MCF 10A (cell line): ENCODE measurements at regions not wholly inside any gene's neighbourhood (a gene's known extent, or its start where the extent isn't known, plus 50 kb on each side); places are given as distances from the start of the nearest gene placed in this dataset.

ENCODE experiments used
- BruUV-seq: library from RNA; stranded (reverse); fragments of 400-500 nt; replicated peaks from 2 replicates; lab custom pipeline; 2021; lab: Mats Ljungman, UMichigan
- CTCF ChIA-PET: fragments of 300-600 bp; sonication (Branson Sonifier 250); formaldehyde crosslinking; extraction: SDS; loops from one replicate; lab custom pipeline; 2021; ENCODE audit warnings: antibody characterized with exemption, inconsistent platforms; lab: Yijun Ruan, JAX
- POLR2A ChIA-PET: fragments of 300-600, 350-650 bp; sonication (Branson Sonifier 250); formaldehyde crosslinking; extraction: SDS; loops from one replicate; lab custom pipeline; 2020; ENCODE audit warnings: antibody characterized with exemption, inconsistent platforms; lab: Yijun Ruan, JAX
- DNase-seq: peaks from one replicate; pipeline ENCODE4 v3.0.0-alpha.2; 2018; ENCODE audit not compliant: unreplicated experiment
- H3K27ac Mint-ChIP-seq: one replicate; pipeline ENCODE4 v1.8.0; 2022; ENCODE audit warnings: mild to moderate bottlenecking, low read depth, mixed read lengths; ENCODE audit not compliant: unreplicated experiment
- H3K27me3 Mint-ChIP-seq: one replicate; pipeline ENCODE4 v1.8.0; 2022; ENCODE audit warnings: mixed read lengths; ENCODE audit not compliant: insufficient read depth, unreplicated experiment
- H3K36me3 Mint-ChIP-seq: one replicate; pipeline ENCODE4 v1.8.0; 2022; ENCODE audit warnings: mild to moderate bottlenecking, moderate library complexity, mixed read lengths; ENCODE audit not compliant: insufficient read depth, unreplicated experiment
- H3K4me1 Mint-ChIP-seq: one replicate; pipeline ENCODE4 v1.8.0; 2022; ENCODE audit warnings: mixed read lengths; ENCODE audit not compliant: insufficient read depth, unreplicated experiment
- H3K4me3 Mint-ChIP-seq: one replicate; pipeline ENCODE4 v1.8.0; 2022; ENCODE audit warnings: mild to moderate bottlenecking, moderate library complexity, mixed read lengths; ENCODE audit not compliant: unreplicated experiment
- H3K9me3 Mint-ChIP-seq: one replicate; pipeline ENCODE4 v1.8.0; 2022; ENCODE audit warnings: mixed read lengths; ENCODE audit not compliant: unreplicated experiment
- CTCF ChIP-seq: fragments of 200-600 bp; IDR thresholded peaks from one replicate; pipeline ENCODE4 v1.8.0; 2022; ENCODE audit warnings: antibody characterized with exemption, mild to moderate bottlenecking; ENCODE audit not compliant: unreplicated experiment
- intact Hi-C: fragments of 100-400 bp; cut with micrococcal nuclease; formaldehyde crosslinking; loops from 2 replicates; pipeline ENCODE4 v1.14.1; 2022

- peaks cover 11% of the 10 kb centered on the region for H3K4me1 Mint-ChIP-seq
- H3K27ac Mint-ChIP-seq = no peak overlapping the region
- no peaks in the 10 kb centered on the region for H3K27me3 Mint-ChIP-seq
- CTCF ChIA-PET = no interaction called here
- H3K4me3 Mint-ChIP-seq = no peak overlapping the region
- no peaks in the 10 kb centered on the region for H3K9me3 Mint-ChIP-seq
- no peak for TF ChIP-seq CTCF
- no peak for DNase-seq
- POLR2A ChIA-PET = interaction anchor here (1.0 kb wide), 1 partner anchor 14 kb away, joined by 3 read pairs; no protein-coding TSS in a partner anchor
- BruUV-seq = no TSS peak
- intact Hi-C loops = no loop called here
- no peaks in the 10 kb centered on the region for H3K36me3 Mint-ChIP-seq
Measured at GRCh38 chr14:87148655-87149054, 844.3 kb downstream of the GALC start.

- BruUV-seq = no TSS peak
- no peak overlapping the region for H3K4me3 Mint-ChIP-seq
- intact Hi-C loops = no loop called here
- no peaks in the 10 kb centered on the region for H3K27me3 Mint-ChIP-seq
- no peaks in the 10 kb centered on the region for H3K36me3 Mint-ChIP-seq
- H3K27ac Mint-ChIP-seq = no peak overlapping the region
- TF ChIP-seq CTCF = no peak
- H3K4me1 Mint-ChIP-seq = peaks cover 15% of the 10 kb centered on the region
- DNase-seq = no peak
- H3K9me3 Mint-ChIP-seq = no peaks in the 10 kb centered on the region
- CTCF ChIA-PET = no interaction called here
- POLR2A ChIA-PET = no interaction called here
Measured at GRCh38 chr14:87142551-87143211, 850.3 kb downstream of the GALC start.

GRCh38 chr14:87141801-87142200 is 851.2 kb downstream of the GALC start:
- Mint-ChIP-seq H3K9me3 (no peaks in the 10 kb centered on the region), H3K36me3 (no peaks in the 10 kb centered on the region), H3K27me3 (no peaks in the 10 kb centered on the region), H3K4me1 (peaks cover 15% of the 10 kb centered on the region), H3K27ac (no peak overlapping the region), H3K4me3 (no peak overlapping the region)
- intact Hi-C loops = no loop called here
- DNase-seq = no peak
- CTCF ChIA-PET = no interaction called here
- POLR2A ChIA-PET = no interaction called here
- no TSS peak for BruUV-seq
- no peak for TF ChIP-seq CTCF

GRCh38 chr14:87139299-87139698 is 853.7 kb downstream of the GALC start:
- H3K27ac Mint-ChIP-seq = no peak overlapping the region
- intact Hi-C loops = no loop called here
- POLR2A ChIA-PET = no interaction called here
- BruUV-seq = no TSS peak
- TF ChIP-seq CTCF = no peak
- H3K4me1 Mint-ChIP-seq = peaks cover 22% of the 10 kb centered on the region
- DNase-seq = no peak
- no peaks in the 10 kb centered on the region for H3K9me3 Mint-ChIP-seq
- CTCF ChIA-PET = no interaction called here
- no peak overlapping the region for H3K4me3 Mint-ChIP-seq
- no peaks in the 10 kb centered on the region for H3K27me3 Mint-ChIP-seq
- no peaks in the 10 kb centered on the region for H3K36me3 Mint-ChIP-seq
